Ovary (tissue), 7 donors: ENCODE measurements at regions not wholly inside any gene's neighbourhood (a gene's known extent, or its start where the extent isn't known, plus 50 kb on each side); places are given as distances from the start of the nearest gene placed in this dataset.

Source experiments
- DNase-seq, 5 donors: peaks; one replicate each; pipeline ENCODE4 v3.0.0-alpha.2; 2019 to 2020
- H3K27ac ChIP-seq, 2 donors: fragments of 200-600 bp; one replicate each; pipeline versions ENCODE4 v1.5.1 to v1.8.0; 2019 to 2022
- H3K27me3 ChIP-seq: fragments of 200-600 bp; one replicate; pipeline ENCODE4 v1.8.0; 2022
- H3K36me3 ChIP-seq: fragments of 200-600 bp; sonication (generic); one replicate; pipeline ENCODE4 v1.5.1; 2019
- H3K4me1 ChIP-seq: one replicate; pipeline ENCODE4 v1.8.1; 2013; ENCODE audit warnings: mild to moderate bottlenecking, moderate library complexity; ENCODE audit not compliant: insufficient read depth
- H3K4me3 ChIP-seq: fragments of 200-600 bp; sonication (generic); one replicate; pipeline ENCODE4 v1.5.1; 2017
- H3K9me3 ChIP-seq, 2 donors: fragments of 200-600 bp in 1 of 2; sonication (generic) in 1 of 2; one replicate each; pipeline versions ENCODE4 v1.5.1 to v1.8.1; 2013 to 2019; ENCODE audit warnings: mild to moderate bottlenecking in 1 of 2, moderate library complexity in 1 of 2
- CTCF ChIP-seq, 3 donors: fragments of 450-650 bp in 2 of 3; fragments of 200-600 bp in 1 of 3; IDR thresholded peaks; one replicate each; pipeline versions ENCODE4 v1.5.1 to v1.8.0; 2016 to 2022; ENCODE audit warnings: antibody characterized with exemption in 3 of 3, mild to moderate bottlenecking in 1 of 3
- EP300 ChIP-seq: sonication (generic); formaldehyde crosslinking; IDR thresholded peaks from one replicate; pipeline ENCODE4 v1.6.1; 2017; ENCODE audit warnings: antibody characterized with exemption
- POLR2A ChIP-seq: fragments of 450-650 bp; IDR thresholded peaks from one replicate; pipeline ENCODE4 v1.6.1; 2017; ENCODE audit warnings: antibody characterized with exemption, mild to moderate bottlenecking, moderate library complexity
- WGBS, 3 donors: extraction: QIAGEN DNeasy Blood & Tissue Kit in 1 of 3; methylation state at CpG; one replicate each; pipeline versions ENCODE4 v1.1.5 to v1.1.7; 2013 to 2017; 5-methylcytosine and 5-hydroxymethylcytosine counted together
- intact Hi-C, 4 donors: fragments of 100-400 bp; cut with DNase I; formaldehyde crosslinking; loops; one replicate each; pipeline versions ENCODE4 v1.11.0 to v1.15.1; 2022 to 2023
- donor health status: DM: no; HTN: no; CAD: no; lungs with moderate emphysema.
- donor health status: DM: no; HTN: no; CAD: no.
- donor health status: Bipolar disorder and iron deficiency.
- donor health status: DM: no; HTN: no; CAD: no.
- donor health status: DM: yes; HTN: yes; CAD: no.

GRCh38 chr1:79807816-79808215, 801.3 kb upstream of the ADGRL4 start:
- H3K27me3 ChIP-seq: no peaks in the 10 kb centered on the region
- H3K27ac ChIP-seq: no peak overlapping the region
- DNase-seq: no peak
- WGBS, 3 donors: 85 to 87% (median 85%) methylated on average over 2 of the region's 2 CpGs
- no peaks in the 10 kb centered on the region for H3K36me3 ChIP-seq
- H3K4me1 ChIP-seq: no peaks in the 10 kb centered on the region
- no peak overlapping the region for H3K4me3 ChIP-seq
- TF ChIP-seq CTCF (IDR thresholded peaks at IDR 0.05) (no peak), EP300 (no peak)
- H3K9me3 ChIP-seq: no peaks in the 10 kb centered on the region
- intact Hi-C loops: no loop called here

GRCh38 chr1:79797487-79797886, 791.0 kb upstream of the ADGRL4 start:
- no peaks in the 10 kb centered on the region for H3K36me3 ChIP-seq
- DNase-seq: no peak
- H3K4me3 ChIP-seq: no peak overlapping the region
- H3K27me3 ChIP-seq: no peaks in the 10 kb centered on the region
- 88 to 97% (median 95%) methylated on average over 3 of the region's 3 CpGs for WGBS, 3 donors
- intact Hi-C loops: no loop called here
- H3K27ac ChIP-seq: no peak overlapping the region
- TF ChIP-seq POLR2A (no peak), CTCF (IDR thresholded peaks at IDR 0.05) (no peak), EP300 (no peak)
- H3K4me1 ChIP-seq: no peaks in the 10 kb centered on the region
- H3K9me3 ChIP-seq: no peaks in the 10 kb centered on the region

- Histone ChIP-seq H3K27ac (no peak overlapping the region), H3K4me1 (peaks cover 2% of the 10 kb centered on the region), H3K9me3 (no peaks in the 10 kb centered on the region), H3K27me3 (no peaks in the 10 kb centered on the region), H3K36me3 (no peaks in the 10 kb centered on the region), H3K4me3 (no peak overlapping the region)
- DNase-seq: no peak
- WGBS, 3 donors: 36 to 96% (median 56%) methylated on average over 1 of the region's 1 CpG
- no peak for TF ChIP-seq EP300
- no peak for TF ChIP-seq POLR2A
- no peak for TF ChIP-seq CTCF (IDR thresholded peaks at IDR 0.05)
- intact Hi-C loops: no loop called here
Observed at GRCh38 chr1:79796434-79796833, 789.9 kb upstream of the ADGRL4 start.

- Histone ChIP-seq H3K4me3 (no peak overlapping the region), H3K9me3 (no peaks in the 10 kb centered on the region), H3K36me3 (no peaks in the 10 kb centered on the region), H3K27me3 (no peaks in the 10 kb centered on the region), H3K4me1 (peaks cover 2% of the 10 kb centered on the region), H3K27ac (no peak overlapping the region)
- TF ChIP-seq POLR2A (no peak), EP300 (no peak), CTCF (IDR thresholded peaks at IDR 0.05) (no peak)
- no peak for DNase-seq
- WGBS, 3 donors: 10 to 25% (median 12%) methylated on average over 4 of the region's 4 CpGs
- intact Hi-C loops: no loop called here
Observed at GRCh38 chr1:79792219-79792930, 785.8 kb upstream of the ADGRL4 start.
